Esophagus muscularis mucosa (tissue), 3 donors: ENCODE measurements at regions not wholly inside any gene's neighbourhood (a gene's known extent, or its start where the extent isn't known, plus 50 kb on each side); places are given as distances from the start of the nearest gene placed in this dataset.

Experiments
- CTCF ChIP-seq, 3 experiments: fragments of 200-600 bp in 2 of 3; fragments of 450-650 bp in 1 of 3; sonication (generic) in 2 of 3; IDR thresholded peaks; one replicate each; pipeline ENCODE4 v1.5.1; 2017 to 2019; ENCODE audit warnings: antibody characterized with exemption in 3 of 3, mild to moderate bottlenecking in 2 of 3, moderate library complexity in 1 of 3
- POLR2A ChIP-seq: fragments of 450-650 bp; IDR thresholded peaks from one replicate; pipeline ENCODE4 v1.6.1; 2017; ENCODE audit warnings: antibody characterized with exemption, moderate library complexity, mild to moderate bottlenecking, low read depth
- POLR2AphosphoS5 ChIP-seq, 2 donors: sonication (generic); formaldehyde crosslinking; IDR thresholded peaks; one replicate each; pipeline ENCODE4 v1.6.1; 2017; ENCODE audit warnings: antibody characterized with exemption in 2 of 2

- TF ChIP-seq CTCF (IDR thresholded peaks at IDR 0.05), result no peak
- no peak for TF ChIP-seq POLR2A
- no peak for TF ChIP-seq POLR2AphosphoS5 (IDR thresholded peaks at IDR 0.05)
Observed at GRCh38 chr11:8826139-8826786, 84.7 kb upstream of the AKIP1 start.
